NCI-H2196 (cell line): ENCODE measurements at regions not wholly inside any gene's neighbourhood (a gene's known extent, or its start where the extent isn't known, plus 50 kb on each side); places are given as distances from the start of the nearest gene placed in this dataset.

ENCODE experiments used
- DNase-seq: peaks from one replicate; lab custom pipeline; 2025; ENCODE audit not compliant: unreplicated experiment; lab: John Stamatoyannopoulos, UW

GRCh38 chr10:78627254-78627795 lies 441.4 kb upstream of the ZMIZ1 start:
- DNase-seq = no peak

- DNase-seq = no peak
Observed at GRCh38 chr10:78628976-78629375, 439.8 kb upstream of the ZMIZ1 start.

- DNase-seq = no peak
Observed at GRCh38 chr10:78629773-78630172, 439.0 kb upstream of the ZMIZ1 start.

- DNase-seq = no peak
Observed at GRCh38 chr10:78630944-78631838, 437.6 kb upstream of the ZMIZ1 start.

GRCh38 chr10:78634389-78634815 lies 434.4 kb upstream of the ZMIZ1 start:
- no peak for DNase-seq

- no peak for DNase-seq
Observed at GRCh38 chr10:78634835-78635234, 433.9 kb upstream of the ZMIZ1 start.

- no peak for DNase-seq
Observed at GRCh38 chr10:78639629-78640028, 429.1 kb upstream of the ZMIZ1 start.

GRCh38 chr10:78640796-78641636 lies 427.8 kb upstream of the ZMIZ1 start:
- no peak for DNase-seq

GRCh38 chr10:78641693-78642092 lies 427.1 kb upstream of the ZMIZ1 start:
- DNase-seq = no peak

GRCh38 chr10:78642269-78642816 lies 426.4 kb upstream of the ZMIZ1 start:
- DNase-seq = no peak

GRCh38 chr10:78643513-78643912 lies 425.3 kb upstream of the ZMIZ1 start:
- no peak for DNase-seq

GRCh38 chr10:78644550-78644949 lies 424.2 kb upstream of the ZMIZ1 start:
- no peak for DNase-seq

- DNase-seq = no peak
Observed at GRCh38 chr10:78645169-78645686, 423.5 kb upstream of the ZMIZ1 start.

GRCh38 chr10:78645975-78646374 lies 422.8 kb upstream of the ZMIZ1 start:
- DNase-seq = no peak

GRCh38 chr10:78648256-78648860 lies 420.4 kb upstream of the ZMIZ1 start:
- DNase-seq = no peak

GRCh38 chr10:78649429-78649828 lies 419.3 kb upstream of the ZMIZ1 start:
- DNase-seq = no peak

GRCh38 chr10:78650122-78650521 lies 418.6 kb upstream of the ZMIZ1 start:
- DNase-seq = no peak

- no peak for DNase-seq
Observed at GRCh38 chr10:78651287-78651686, 417.5 kb upstream of the ZMIZ1 start.

- DNase-seq = no peak
Observed at GRCh38 chr10:78653555-78653954, 415.2 kb upstream of the ZMIZ1 start.

GRCh38 chr10:78654047-78654590 lies 414.6 kb upstream of the ZMIZ1 start:
- no peak for DNase-seq
